HepG2 (cell line): ENCODE measurements at regions not wholly inside any gene's neighbourhood (a gene's known extent, or its start where the extent isn't known, plus 50 kb on each side); places are given as distances from the start of the nearest gene placed in this dataset.

Experiments used
- CEBPB ChIP-seq: IDR thresholded peaks from 2 replicates; pipeline ENCODE4 v1.6.1; 2011; ENCODE audit warnings: low read depth, low read length, improper control_type of control experiment, borderline replicate concordance
- POLR2A ChIP-seq, 2 experiments: IDR thresholded peaks; 2 replicates each; pipeline ENCODE4 v1.6.1; 2011; ENCODE audit warnings: low read depth in 2 of 2, low read length in 2 of 2, mild to moderate bottlenecking in 1 of 2, moderate library complexity in 1 of 2; ENCODE audit not compliant: insufficient read depth in 1 of 2
- TF ChIP-seq, protein P1 (sequence below): IDR thresholded peaks from 2 replicates; pipeline ENCODE4 v1.6.1; 2012; ENCODE audit warnings: low read length, improper control_type of control experiment
- TF ChIP-seq, protein P2 (sequence below): sonication (generic); formaldehyde crosslinking; IDR thresholded peaks from 2 replicates; pipeline ENCODE4 v1.5.0; 2020; ENCODE audit warnings: mild to moderate bottlenecking, missing genetic modification reagents, moderate library complexity
- TF ChIP-seq, protein P3 (sequence below): sonication (generic); formaldehyde crosslinking; IDR thresholded peaks from 2 replicates; pipeline ENCODE4 v1.4.0; 2020; ENCODE audit warnings: mild to moderate bottlenecking, missing genetic modification reagents
- TF ChIP-seq, protein P4 (sequence below), 2 experiments: fragments of 450-650 bp in 1 of 2; sonication (generic) in 1 of 2; formaldehyde crosslinking in 1 of 2; IDR thresholded peaks; 2 replicates each; pipeline versions ENCODE4 v1.6.1 to v1.8.0; 2016 to 2022; ENCODE audit warnings: antibody characterized with exemption in 1 of 2, mild to moderate bottlenecking in 1 of 2, missing genetic modification reagents in 1 of 2

GRCh38 chr7:131889572-131890150 is 333.2 kb upstream of the PODXL start:
- TF ChIP-seq CEBPB (no peak), POLR2A (IDR thresholded peaks at IDR 0.05; ENCODE audit: insufficient read depth in 1 of 2, low read depth in 2 of 2, low read length in 2 of 2) (no peak)
- TF ChIP-seq, protein P1, sequence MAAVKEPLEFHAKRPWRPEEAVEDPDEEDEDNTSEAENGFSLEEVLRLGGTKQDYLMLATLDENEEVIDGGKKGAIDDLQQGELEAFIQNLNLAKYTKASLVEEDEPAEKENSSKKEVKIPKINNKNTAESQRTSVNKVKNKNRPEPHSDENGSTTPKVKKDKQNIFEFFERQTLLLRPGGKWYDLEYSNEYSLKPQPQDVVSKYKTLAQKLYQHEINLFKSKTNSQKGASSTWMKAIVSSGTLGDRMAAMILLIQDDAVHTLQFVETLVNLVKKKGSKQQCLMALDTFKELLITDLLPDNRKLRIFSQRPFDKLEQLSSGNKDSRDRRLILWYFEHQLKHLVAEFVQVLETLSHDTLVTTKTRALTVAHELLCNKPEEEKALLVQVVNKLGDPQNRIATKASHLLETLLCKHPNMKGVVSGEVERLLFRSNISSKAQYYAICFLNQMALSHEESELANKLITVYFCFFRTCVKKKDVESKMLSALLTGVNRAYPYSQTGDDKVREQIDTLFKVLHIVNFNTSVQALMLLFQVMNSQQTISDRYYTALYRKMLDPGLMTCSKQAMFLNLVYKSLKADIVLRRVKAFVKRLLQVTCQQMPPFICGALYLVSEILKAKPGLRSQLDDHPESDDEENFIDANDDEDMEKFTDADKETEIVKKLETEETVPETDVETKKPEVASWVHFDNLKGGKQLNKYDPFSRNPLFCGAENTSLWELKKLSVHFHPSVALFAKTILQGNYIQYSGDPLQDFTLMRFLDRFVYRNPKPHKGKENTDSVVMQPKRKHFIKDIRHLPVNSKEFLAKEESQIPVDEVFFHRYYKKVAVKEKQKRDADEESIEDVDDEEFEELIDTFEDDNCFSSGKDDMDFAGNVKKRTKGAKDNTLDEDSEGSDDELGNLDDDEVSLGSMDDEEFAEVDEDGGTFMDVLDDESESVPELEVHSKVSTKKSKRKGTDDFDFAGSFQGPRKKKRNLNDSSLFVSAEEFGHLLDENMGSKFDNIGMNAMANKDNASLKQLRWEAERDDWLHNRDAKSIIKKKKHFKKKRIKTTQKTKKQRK: no peak
- TF ChIP-seq, protein P2, sequence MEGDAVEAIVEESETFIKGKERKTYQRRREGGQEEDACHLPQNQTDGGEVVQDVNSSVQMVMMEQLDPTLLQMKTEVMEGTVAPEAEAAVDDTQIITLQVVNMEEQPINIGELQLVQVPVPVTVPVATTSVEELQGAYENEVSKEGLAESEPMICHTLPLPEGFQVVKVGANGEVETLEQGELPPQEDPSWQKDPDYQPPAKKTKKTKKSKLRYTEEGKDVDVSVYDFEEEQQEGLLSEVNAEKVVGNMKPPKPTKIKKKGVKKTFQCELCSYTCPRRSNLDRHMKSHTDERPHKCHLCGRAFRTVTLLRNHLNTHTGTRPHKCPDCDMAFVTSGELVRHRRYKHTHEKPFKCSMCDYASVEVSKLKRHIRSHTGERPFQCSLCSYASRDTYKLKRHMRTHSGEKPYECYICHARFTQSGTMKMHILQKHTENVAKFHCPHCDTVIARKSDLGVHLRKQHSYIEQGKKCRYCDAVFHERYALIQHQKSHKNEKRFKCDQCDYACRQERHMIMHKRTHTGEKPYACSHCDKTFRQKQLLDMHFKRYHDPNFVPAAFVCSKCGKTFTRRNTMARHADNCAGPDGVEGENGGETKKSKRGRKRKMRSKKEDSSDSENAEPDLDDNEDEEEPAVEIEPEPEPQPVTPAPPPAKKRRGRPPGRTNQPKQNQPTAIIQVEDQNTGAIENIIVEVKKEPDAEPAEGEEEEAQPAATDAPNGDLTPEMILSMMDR (CRISPR knock-in tag): no peak
- TF ChIP-seq, protein P3, sequence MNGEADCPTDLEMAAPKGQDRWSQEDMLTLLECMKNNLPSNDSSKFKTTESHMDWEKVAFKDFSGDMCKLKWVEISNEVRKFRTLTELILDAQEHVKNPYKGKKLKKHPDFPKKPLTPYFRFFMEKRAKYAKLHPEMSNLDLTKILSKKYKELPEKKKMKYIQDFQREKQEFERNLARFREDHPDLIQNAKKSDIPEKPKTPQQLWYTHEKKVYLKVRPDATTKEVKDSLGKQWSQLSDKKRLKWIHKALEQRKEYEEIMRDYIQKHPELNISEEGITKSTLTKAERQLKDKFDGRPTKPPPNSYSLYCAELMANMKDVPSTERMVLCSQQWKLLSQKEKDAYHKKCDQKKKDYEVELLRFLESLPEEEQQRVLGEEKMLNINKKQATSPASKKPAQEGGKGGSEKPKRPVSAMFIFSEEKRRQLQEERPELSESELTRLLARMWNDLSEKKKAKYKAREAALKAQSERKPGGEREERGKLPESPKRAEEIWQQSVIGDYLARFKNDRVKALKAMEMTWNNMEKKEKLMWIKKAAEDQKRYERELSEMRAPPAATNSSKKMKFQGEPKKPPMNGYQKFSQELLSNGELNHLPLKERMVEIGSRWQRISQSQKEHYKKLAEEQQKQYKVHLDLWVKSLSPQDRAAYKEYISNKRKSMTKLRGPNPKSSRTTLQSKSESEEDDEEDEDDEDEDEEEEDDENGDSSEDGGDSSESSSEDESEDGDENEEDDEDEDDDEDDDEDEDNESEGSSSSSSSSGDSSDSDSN (CRISPR knock-in tag): no peak
- TF ChIP-seq, protein P4, sequence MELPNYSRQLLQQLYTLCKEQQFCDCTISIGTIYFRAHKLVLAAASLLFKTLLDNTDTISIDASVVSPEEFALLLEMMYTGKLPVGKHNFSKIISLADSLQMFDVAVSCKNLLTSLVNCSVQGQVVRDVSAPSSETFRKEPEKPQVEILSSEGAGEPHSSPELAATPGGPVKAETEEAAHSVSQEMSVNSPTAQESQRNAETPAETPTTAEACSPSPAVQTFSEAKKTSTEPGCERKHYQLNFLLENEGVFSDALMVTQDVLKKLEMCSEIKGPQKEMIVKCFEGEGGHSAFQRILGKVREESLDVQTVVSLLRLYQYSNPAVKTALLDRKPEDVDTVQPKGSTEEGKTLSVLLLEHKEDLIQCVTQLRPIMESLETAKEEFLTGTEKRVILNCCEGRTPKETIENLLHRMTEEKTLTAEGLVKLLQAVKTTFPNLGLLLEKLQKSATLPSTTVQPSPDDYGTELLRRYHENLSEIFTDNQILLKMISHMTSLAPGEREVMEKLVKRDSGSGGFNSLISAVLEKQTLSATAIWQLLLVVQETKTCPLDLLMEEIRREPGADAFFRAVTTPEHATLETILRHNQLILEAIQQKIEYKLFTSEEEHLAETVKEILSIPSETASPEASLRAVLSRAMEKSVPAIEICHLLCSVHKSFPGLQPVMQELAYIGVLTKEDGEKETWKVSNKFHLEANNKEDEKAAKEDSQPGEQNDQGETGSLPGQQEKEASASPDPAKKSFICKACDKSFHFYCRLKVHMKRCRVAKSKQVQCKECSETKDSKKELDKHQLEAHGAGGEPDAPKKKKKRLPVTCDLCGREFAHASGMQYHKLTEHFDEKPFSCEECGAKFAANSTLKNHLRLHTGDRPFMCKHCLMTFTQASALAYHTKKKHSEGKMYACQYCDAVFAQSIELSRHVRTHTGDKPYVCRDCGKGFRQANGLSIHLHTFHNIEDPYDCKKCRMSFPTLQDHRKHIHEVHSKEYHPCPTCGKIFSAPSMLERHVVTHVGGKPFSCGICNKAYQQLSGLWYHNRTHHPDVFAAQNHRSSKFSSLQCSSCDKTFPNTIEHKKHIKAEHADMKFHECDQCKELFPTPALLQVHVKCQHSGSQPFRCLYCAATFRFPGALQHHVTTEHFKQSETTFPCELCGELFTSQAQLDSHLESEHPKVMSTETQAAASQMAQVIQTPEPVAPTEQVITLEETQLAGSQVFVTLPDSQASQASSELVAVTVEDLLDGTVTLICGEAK (IDR thresholded peaks at IDR 0.05): no peak
- TF ChIP-seq, protein P4 (CRISPR knock-in tag; IDR thresholded peaks at IDR 0.05): no peak
